CMK (cell line): ENCODE measurements at regions not wholly inside any gene's neighbourhood (a gene's known extent, or its start where the extent isn't known, plus 50 kb on each side); places are given as distances from the start of the nearest gene placed in this dataset.

Source experiments
- DNase-seq: peaks from one replicate; pipeline ENCODE4 v3.0.0-alpha.2; 2010; ENCODE audit warnings: low read depth

GRCh38 chr11:131300439-131300717, 70.0 kb upstream of the NTM start:
- DNase-seq = no peak

GRCh38 chr11:131301306-131301705, 69.1 kb upstream of the NTM start:
- DNase-seq = no peak

- DNase-seq = no peak
Measured at GRCh38 chr11:131302836-131303235, 67.6 kb upstream of the NTM start.

- DNase-seq = no peak
Measured at GRCh38 chr11:131303611-131304119, 66.8 kb upstream of the NTM start.

GRCh38 chr11:131305005-131305404, 65.4 kb upstream of the NTM start:
- no peak for DNase-seq

GRCh38 chr11:131307506-131307905, 62.9 kb upstream of the NTM start:
- DNase-seq = no peak

GRCh38 chr11:131309776-131310175, 60.6 kb upstream of the NTM start:
- no peak for DNase-seq

- DNase-seq = no peak
Measured at GRCh38 chr11:131311776-131312514, 58.5 kb upstream of the NTM start.
